Neural cell (in vitro differentiated cells): ENCODE measurements at regions not wholly inside any gene's neighbourhood (a gene's known extent, or its start where the extent isn't known, plus 50 kb on each side); places are given as distances from the start of the nearest gene placed in this dataset.

Source experiments
- H2AFZ ChIP-seq: fragments of 200-600, 300-800 bp; sonication (generic), shearing (Covaris generic); 2 replicates; pipeline ENCODE4 v1.6.0; 2014; ENCODE audit warnings: low read depth, mild to moderate bottlenecking, antibody characterized with exemption, low read length, moderate library complexity
- H3F3A ChIP-seq: fragments of 200-600 bp; shearing (Covaris generic); 2 replicates; pipeline ENCODE4 v1.6.1; 2016; ENCODE audit warnings: mild to moderate bottlenecking, moderate library complexity, mixed read lengths, antibody characterized with exemption, low read length; ENCODE audit not compliant: insufficient read depth, poor library complexity, severe bottlenecking
- H3K27ac ChIP-seq: fragments of 200-600, 300-800 bp; sonication (generic), shearing (Covaris generic); 2 replicates; pipeline ENCODE4 v1.5.1; 2014; ENCODE audit warnings: mild to moderate bottlenecking, low read length, moderate library complexity
- H3K27me3 ChIP-seq: fragments of 300-800, 200-600 bp; sonication (generic), shearing (Covaris generic); 2 replicates; pipeline ENCODE4 v1.6.0; 2014; ENCODE audit warnings: mild to moderate bottlenecking, low read depth, low read length, moderate library complexity; ENCODE audit not compliant: insufficient read depth
- H3K36me3 ChIP-seq: fragments of 300-800, 200-600 bp; sonication (generic), shearing (Covaris generic); 2 replicates; pipeline ENCODE4 v1.5.1; 2014; ENCODE audit warnings: mild to moderate bottlenecking, antibody characterized with exemption, low read length, moderate library complexity; ENCODE audit not compliant: insufficient read depth
- H3K4me2 ChIP-seq: fragments of 300-800, 200-600 bp; sonication (generic), shearing (Covaris generic); 2 replicates; pipeline ENCODE4 v1.6.0; 2014; ENCODE audit warnings: mild to moderate bottlenecking, low read length
- H3K4me3 ChIP-seq: fragments of 300-800, 200-600 bp; sonication (generic), shearing (Covaris generic); 2 replicates; pipeline ENCODE4 v1.5.1; 2014; ENCODE audit warnings: mild to moderate bottlenecking, low read length, moderate library complexity
- H3K79me2 ChIP-seq: fragments of 200-600 bp; shearing (Covaris generic); replicated peaks from 2 replicates; pipeline ENCODE4 v1.6.0; 2014; ENCODE audit warnings: mild to moderate bottlenecking, low read length, moderate library complexity; ENCODE audit not compliant: insufficient read depth
- H3K9ac ChIP-seq: fragments of 300-800, 200-600 bp; sonication (generic), shearing (Covaris generic); 2 replicates; pipeline ENCODE4 v1.6.1; 2016; ENCODE audit warnings: mild to moderate bottlenecking, low read length, mixed read lengths
- H3K9me2 ChIP-seq: fragments of 200-600 bp; shearing (Covaris generic); 2 replicates; pipeline ENCODE4 v1.6.1; 2016; ENCODE audit warnings: mild to moderate bottlenecking, low read length, mixed read lengths; ENCODE audit not compliant: insufficient read depth
- H3K9me3 ChIP-seq: fragments of 200-600, 300-800 bp; sonication (generic), shearing (Covaris generic); 2 replicates; pipeline ENCODE4 v1.6.1; 2016; ENCODE audit warnings: mild to moderate bottlenecking, mixed run types, low read length, moderate library complexity, mixed read lengths
- H4K20me1 ChIP-seq: fragments of 200-600 bp; shearing (Covaris generic); 2 replicates; pipeline ENCODE4 v1.6.1; 2016; ENCODE audit warnings: mild to moderate bottlenecking, mixed run types; ENCODE audit not compliant: insufficient read depth
- CTCF ChIP-seq: fragments of 450-650 bp; IDR thresholded peaks from 2 replicates; pipeline ENCODE4 v1.5.1; 2014; ENCODE audit warnings: antibody characterized with exemption, mild to moderate bottlenecking, moderate library complexity; ENCODE audit not compliant: poor library complexity, severe bottlenecking
- EP300 ChIP-seq: fragments of 450-650 bp; conservative IDR thresholded peaks from 2 replicates; pipeline ENCODE4 v1.6.1; 2014; ENCODE audit warnings: antibody characterized with exemption, mild to moderate bottlenecking, moderate library complexity; ENCODE audit not compliant: poor library complexity, severe bottlenecking
- EZH2 ChIP-seq: fragments of 200-600, 300-800 bp; shearing (Covaris generic), sonication (generic); IDR thresholded peaks from 2 replicates; pipeline ENCODE4 v1.6.1; 2014; ENCODE audit warnings: antibody characterized with exemption, low read length, borderline replicate concordance, mild to moderate bottlenecking; ENCODE audit not compliant: insufficient read depth, poor library complexity, severe bottlenecking
- MXI1 ChIP-seq: fragments of 450-650 bp; conservative IDR thresholded peaks from 2 replicates; pipeline ENCODE4 v1.6.1; 2014; ENCODE audit warnings: antibody characterized with exemption, mild to moderate bottlenecking; ENCODE audit not compliant: poor library complexity, severe bottlenecking
- POLR2AphosphoS5 ChIP-seq: IDR thresholded peaks from 2 replicates; pipeline ENCODE4 v1.6.1; 2012
- RAD21 ChIP-seq: fragments of 450-650 bp; conservative IDR thresholded peaks from 2 replicates; pipeline ENCODE4 v1.6.1; 2014; ENCODE audit warnings: antibody characterized with exemption, mild to moderate bottlenecking, moderate library complexity
- REST ChIP-seq: IDR thresholded peaks from 2 replicates; pipeline ENCODE4 v1.6.1; 2012; ENCODE audit warnings: borderline replicate concordance
- SMC3 ChIP-seq: fragments of 450-650 bp; conservative IDR thresholded peaks from 2 replicates; pipeline ENCODE4 v1.6.1; 2014; ENCODE audit warnings: antibody characterized with exemption, mild to moderate bottlenecking, moderate library complexity; ENCODE audit not compliant: poor library complexity

GRCh38 chr2:126832757-126833156, 65.9 kb upstream of the TEX51 start:
- H3K27me3 ChIP-seq: no peaks in the 10 kb centered on the region
- H3K79me2 ChIP-seq: no peaks in the 10 kb centered on the region
- no peak overlapping the region for H3K27ac ChIP-seq
- TF ChIP-seq MXI1 (no peak), RAD21 (no peak), EP300 (no peak), EZH2 (no peak), SMC3 (no peak), CTCF (no peak)
- no peak overlapping the region for H2AFZ ChIP-seq
- H3K9me3 ChIP-seq: no peaks in the 10 kb centered on the region
- H3F3A ChIP-seq: no peaks in the 10 kb centered on the region
- H3K9ac ChIP-seq: no peak overlapping the region
- no peaks in the 10 kb centered on the region for H3K36me3 ChIP-seq
- no peaks in the 10 kb centered on the region for H3K9me2 ChIP-seq
- no peaks in the 10 kb centered on the region for H4K20me1 ChIP-seq
- H3K4me2 ChIP-seq: no peak overlapping the region
- no peak overlapping the region for H3K4me3 ChIP-seq

- Histone ChIP-seq H3K4me3 (no peak overlapping the region), H3F3A (no peaks in the 10 kb centered on the region), H3K79me2 (no peaks in the 10 kb centered on the region), H3K9ac (no peak overlapping the region), H3K4me2 (no peak overlapping the region), H3K27ac (no peak overlapping the region), H3K27me3 (no peaks in the 10 kb centered on the region), H3K9me3 (no peaks in the 10 kb centered on the region), H2AFZ (no peak overlapping the region), H3K9me2 (no peaks in the 10 kb centered on the region), H4K20me1 (no peaks in the 10 kb centered on the region), H3K36me3 (no peaks in the 10 kb centered on the region)
- TF ChIP-seq EZH2: no peak
- no peak for TF ChIP-seq CTCF
- TF ChIP-seq POLR2AphosphoS5: no peak
- no peak for TF ChIP-seq SMC3
- no peak for TF ChIP-seq EP300
- no peak for TF ChIP-seq RAD21
- no peak for TF ChIP-seq REST
- no peak for TF ChIP-seq MXI1
Measured at GRCh38 chr2:126834006-126834659, 64.6 kb upstream of the TEX51 start.
